Endothelial cell (in vitro differentiated cells): ENCODE measurements at regions not wholly inside any gene's neighbourhood (a gene's known extent, or its start where the extent isn't known, plus 50 kb on each side); places are given as distances from the start of the nearest gene placed in this dataset.
"Not testable (repeated sequence)": the region's sequence is repeated elsewhere in the genome, so short reads cannot be mapped to it uniquely, and the experiment has no call there.

ENCODE experiments used
- DNase-seq: peaks from one replicate; pipeline ENCODE4 v3.0.0; 2021; ENCODE audit warnings: low spot score
- H3K27ac Mint-ChIP-seq: one replicate; pipeline ENCODE4 v1.8.0; 2021; ENCODE audit warnings: mixed read lengths, inconsistent platforms; ENCODE audit not compliant: unreplicated experiment
- H3K27me3 Mint-ChIP-seq: one replicate; pipeline ENCODE4 v1.8.0; 2021; ENCODE audit warnings: mild to moderate bottlenecking, moderate library complexity, mixed read lengths, inconsistent platforms; ENCODE audit not compliant: unreplicated experiment
- H3K36me3 Mint-ChIP-seq: one replicate; pipeline ENCODE4 v1.8.0; 2021; ENCODE audit warnings: mild to moderate bottlenecking, low read depth, mixed read lengths, inconsistent platforms; ENCODE audit not compliant: unreplicated experiment
- H3K4me1 Mint-ChIP-seq: one replicate; pipeline ENCODE4 v1.8.0; 2021; ENCODE audit warnings: mild to moderate bottlenecking, mixed read lengths, inconsistent platforms; ENCODE audit not compliant: unreplicated experiment
- H3K4me3 Mint-ChIP-seq: one replicate; pipeline ENCODE4 v1.8.0; 2021; ENCODE audit warnings: mild to moderate bottlenecking, mixed read lengths, inconsistent platforms; ENCODE audit not compliant: unreplicated experiment
- H3K9me3 Mint-ChIP-seq: one replicate; pipeline ENCODE4 v1.8.0; 2021; ENCODE audit warnings: mixed read lengths, inconsistent platforms; ENCODE audit not compliant: unreplicated experiment
- TF ChIP-seq, protein P1 (sequence below): fragments of 200-600 bp; sonication (generic); IDR thresholded peaks from one replicate; pipeline ENCODE4 v1.5.0; 2021; ENCODE audit warnings: antibody characterized with exemption; ENCODE audit not compliant: unreplicated experiment

DNA sequence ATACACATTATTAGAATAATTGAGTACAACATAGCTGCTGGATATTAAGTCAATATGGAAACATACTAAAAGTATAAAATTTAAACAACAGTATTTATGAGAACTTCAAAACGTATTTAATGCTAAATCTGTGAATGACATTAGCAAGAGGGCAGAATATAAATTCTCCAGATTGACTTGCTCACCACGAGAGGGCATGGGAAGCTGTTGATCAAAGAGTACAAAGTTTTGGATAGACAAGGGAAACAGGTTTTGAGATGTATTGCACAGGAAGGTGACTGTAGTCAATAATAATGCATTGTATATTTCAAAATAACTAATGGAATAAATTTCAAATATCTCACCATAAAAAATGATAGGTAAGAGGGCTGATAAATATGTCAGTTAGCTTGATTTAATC, 768.2 kb downstream of the CENPC start:
- Mint-ChIP-seq H3K4me3 (no peak overlapping the region), H3K9me3 (no peaks in the 10 kb centered on the region), H3K4me1 (no peaks in the 10 kb centered on the region), H3K27ac (no peak overlapping the region), H3K27me3 (no peaks in the 10 kb centered on the region), H3K36me3 (no peaks in the 10 kb centered on the region)
- TF ChIP-seq, protein P1, sequence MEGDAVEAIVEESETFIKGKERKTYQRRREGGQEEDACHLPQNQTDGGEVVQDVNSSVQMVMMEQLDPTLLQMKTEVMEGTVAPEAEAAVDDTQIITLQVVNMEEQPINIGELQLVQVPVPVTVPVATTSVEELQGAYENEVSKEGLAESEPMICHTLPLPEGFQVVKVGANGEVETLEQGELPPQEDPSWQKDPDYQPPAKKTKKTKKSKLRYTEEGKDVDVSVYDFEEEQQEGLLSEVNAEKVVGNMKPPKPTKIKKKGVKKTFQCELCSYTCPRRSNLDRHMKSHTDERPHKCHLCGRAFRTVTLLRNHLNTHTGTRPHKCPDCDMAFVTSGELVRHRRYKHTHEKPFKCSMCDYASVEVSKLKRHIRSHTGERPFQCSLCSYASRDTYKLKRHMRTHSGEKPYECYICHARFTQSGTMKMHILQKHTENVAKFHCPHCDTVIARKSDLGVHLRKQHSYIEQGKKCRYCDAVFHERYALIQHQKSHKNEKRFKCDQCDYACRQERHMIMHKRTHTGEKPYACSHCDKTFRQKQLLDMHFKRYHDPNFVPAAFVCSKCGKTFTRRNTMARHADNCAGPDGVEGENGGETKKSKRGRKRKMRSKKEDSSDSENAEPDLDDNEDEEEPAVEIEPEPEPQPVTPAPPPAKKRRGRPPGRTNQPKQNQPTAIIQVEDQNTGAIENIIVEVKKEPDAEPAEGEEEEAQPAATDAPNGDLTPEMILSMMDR, result no peak
- no peak for DNase-seq

DNA sequence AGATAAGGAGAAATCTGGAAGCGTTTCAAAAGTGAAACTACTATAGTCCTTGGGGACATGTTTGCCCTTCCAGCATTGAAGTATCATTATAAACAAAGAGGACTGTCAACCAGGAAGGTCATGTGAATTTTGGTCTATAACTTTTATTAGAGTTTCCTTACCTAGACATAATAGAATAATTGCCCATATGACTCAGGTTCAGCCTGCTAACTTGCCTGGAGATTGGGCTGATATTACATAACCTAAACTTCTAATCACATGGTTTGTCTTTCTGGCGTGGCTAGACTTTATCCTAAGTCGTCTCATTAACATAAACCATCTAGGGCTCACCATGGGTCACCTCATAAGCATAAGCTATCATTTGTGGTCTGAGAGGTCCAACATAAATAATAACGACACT, 775.9 kb downstream of the CENPC start:
- no peaks in the 10 kb centered on the region for H3K9me3 Mint-ChIP-seq
- TF ChIP-seq, protein P1, result no peak
- no peaks in the 10 kb centered on the region for H3K4me1 Mint-ChIP-seq
- H3K36me3 Mint-ChIP-seq, result no peaks in the 10 kb centered on the region
- peaks cover 2% of the 10 kb centered on the region for H3K27me3 Mint-ChIP-seq
- H3K4me3 Mint-ChIP-seq, result no peak overlapping the region
- H3K27ac Mint-ChIP-seq, result no peak overlapping the region
- DNase-seq, result no peak

DNA sequence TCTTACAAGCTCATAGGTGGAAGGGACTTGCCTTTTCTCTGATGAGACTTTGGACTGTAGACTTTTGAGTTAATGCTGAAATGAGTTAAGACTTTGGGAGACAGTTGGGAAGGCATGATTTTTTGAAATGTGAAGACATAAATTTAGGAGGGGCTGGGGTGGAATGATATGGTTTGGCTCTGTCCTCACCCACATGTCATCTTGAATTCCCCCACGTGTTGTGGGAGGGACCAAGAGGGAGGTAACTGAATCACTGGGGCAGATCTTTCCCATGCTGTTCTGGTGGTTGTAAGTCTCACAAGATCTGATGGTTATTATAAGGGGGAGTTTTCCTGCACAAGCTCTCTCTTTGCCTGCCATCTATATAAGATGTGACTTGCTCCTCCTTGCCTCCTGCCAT, 777.9 kb downstream of the CENPC start:
- Mint-ChIP-seq H3K9me3 (no peaks in the 10 kb centered on the region), H3K27ac (no peak overlapping the region), H3K4me3 (no peak overlapping the region), H3K27me3 (peaks cover 2% of the 10 kb centered on the region), H3K4me1 (no peaks in the 10 kb centered on the region), H3K36me3 (no peaks in the 10 kb centered on the region)
- DNase-seq, result no peak
- TF ChIP-seq, protein P1, result no peak

DNA sequence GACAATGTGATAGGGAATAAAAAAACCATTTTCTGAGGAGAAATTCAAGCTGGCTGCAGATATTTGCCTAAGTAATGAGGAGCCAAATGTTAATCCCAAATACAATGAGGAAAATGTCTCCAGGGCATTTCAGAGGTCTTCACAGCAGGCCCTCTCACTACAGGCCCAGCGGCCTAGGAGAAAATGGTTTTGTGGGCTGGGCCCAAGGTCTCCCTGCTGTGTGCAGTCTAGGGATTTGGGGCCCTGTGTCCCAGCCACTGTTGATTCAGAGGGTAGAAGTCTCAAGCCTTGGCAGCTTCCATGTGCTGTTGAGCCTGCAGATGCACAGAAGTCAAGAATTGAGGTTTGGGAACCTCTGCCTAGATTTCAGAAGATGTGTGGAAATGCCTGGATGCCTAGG, 778.7 kb downstream of the CENPC start:
- DNase-seq, result no peak
- Mint-ChIP-seq H3K27ac (no peak overlapping the region), H3K9me3 (no peaks in the 10 kb centered on the region), H3K27me3 (peaks cover 2% of the 10 kb centered on the region), H3K36me3 (no peaks in the 10 kb centered on the region), H3K4me3 (no peak overlapping the region), H3K4me1 (no peaks in the 10 kb centered on the region)
- TF ChIP-seq, protein P1, result no peak

DNA sequence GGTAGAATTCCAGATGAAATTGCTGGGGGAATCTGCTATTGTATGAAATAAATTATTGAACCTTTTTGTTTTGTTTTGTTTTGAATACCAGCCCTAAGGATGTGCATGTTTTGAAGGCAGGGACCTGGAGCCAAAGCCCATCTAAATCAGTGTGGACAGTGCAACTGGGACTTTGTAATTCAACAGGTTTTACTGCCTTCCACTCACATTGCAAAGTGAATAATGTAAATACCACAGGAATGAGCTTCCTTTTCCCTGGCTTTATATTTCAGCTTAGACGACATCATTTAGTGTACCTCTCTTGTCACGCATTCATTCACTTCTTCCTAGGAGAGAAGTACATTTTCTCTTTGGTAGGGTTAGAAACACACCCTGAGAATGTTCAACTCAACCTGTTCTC, 795.0 kb downstream of the CENPC start:
- Mint-ChIP-seq H3K27ac (no peak overlapping the region), H3K9me3 (no peaks in the 10 kb centered on the region), H3K36me3 (no peaks in the 10 kb centered on the region), H3K4me1 (no peaks in the 10 kb centered on the region), H3K4me3 (no peak overlapping the region), H3K27me3 (no peaks in the 10 kb centered on the region)
- no peak for DNase-seq
- TF ChIP-seq, protein P1, result no peak

DNA sequence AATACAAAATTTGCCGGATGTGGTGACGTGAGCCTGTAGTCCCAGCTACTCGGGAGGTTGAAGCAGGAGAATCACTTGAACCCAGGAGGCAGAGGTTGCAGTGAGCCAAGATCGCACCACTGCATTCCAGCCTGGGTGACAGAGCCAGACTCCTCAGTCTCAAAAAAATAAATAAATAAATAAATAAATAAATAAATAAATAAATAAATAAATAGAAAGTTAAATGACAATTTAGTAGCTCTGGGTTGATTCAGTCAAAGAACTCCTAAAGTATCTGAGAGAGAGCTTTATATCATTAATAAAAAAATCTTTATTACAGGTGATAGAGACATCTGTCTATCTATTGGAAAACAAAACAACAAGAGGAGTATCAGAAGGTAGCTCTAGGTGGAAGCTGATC, 798.4 kb downstream of the CENPC start:
- H3K36me3 Mint-ChIP-seq, H3K4me3 Mint-ChIP-seq, DNase-seq, H3K27ac Mint-ChIP-seq, H3K27me3 Mint-ChIP-seq, H3K4me1 Mint-ChIP-seq, H3K9me3 Mint-ChIP-seq: not testable (repeated sequence)
